ENCODE measurements at regions not wholly inside any gene's neighbourhood (a gene's known extent, or its start where the extent isn't known, plus 50 kb on each side); places are given as distances from the start of the nearest gene placed in this dataset.
A peak's percentile ranks its signal among the peaks of the same experiment; 100 is the strongest.
"Not testable (repeated sequence)": the region's sequence is repeated elsewhere in the genome, so short reads cannot be mapped to it uniquely, and the experiment has no call there.

DNA sequence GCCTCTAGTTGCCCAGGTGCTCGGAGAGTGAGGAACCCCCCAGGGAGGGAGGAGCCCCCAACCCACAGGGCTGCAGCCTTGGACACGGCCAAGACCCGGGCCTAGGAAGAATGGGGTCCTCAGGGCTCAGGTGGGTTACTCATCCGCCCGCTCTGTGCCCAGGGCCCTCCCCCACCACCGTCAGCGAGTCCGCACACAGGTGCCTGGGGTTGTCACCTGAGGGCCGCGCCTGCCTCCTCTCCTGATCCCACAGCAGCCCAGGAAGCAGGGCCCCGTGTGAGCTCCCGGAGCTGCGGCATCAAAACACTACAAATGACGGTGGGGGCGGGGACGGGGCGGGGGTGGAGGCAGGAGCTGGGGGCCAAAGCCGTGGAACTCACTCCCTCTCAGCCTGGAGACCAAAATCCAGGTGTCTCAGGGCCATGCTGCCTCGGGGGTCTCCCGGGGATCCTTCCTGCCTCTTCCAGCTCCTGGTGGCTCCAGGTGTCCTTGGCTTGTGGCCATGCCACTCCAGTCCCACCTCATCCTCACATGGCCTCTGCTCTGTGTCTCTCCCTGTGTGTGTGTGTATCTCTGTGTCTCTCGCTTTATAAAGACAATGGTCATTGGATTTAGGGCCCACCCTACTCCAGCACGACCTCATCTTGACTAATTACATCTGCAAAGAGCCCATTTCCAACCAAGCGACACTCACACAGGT, 172.7 kb downstream of the NPIPB11 start:
- not testable (repeated sequence) for DNase-seq

DNA sequence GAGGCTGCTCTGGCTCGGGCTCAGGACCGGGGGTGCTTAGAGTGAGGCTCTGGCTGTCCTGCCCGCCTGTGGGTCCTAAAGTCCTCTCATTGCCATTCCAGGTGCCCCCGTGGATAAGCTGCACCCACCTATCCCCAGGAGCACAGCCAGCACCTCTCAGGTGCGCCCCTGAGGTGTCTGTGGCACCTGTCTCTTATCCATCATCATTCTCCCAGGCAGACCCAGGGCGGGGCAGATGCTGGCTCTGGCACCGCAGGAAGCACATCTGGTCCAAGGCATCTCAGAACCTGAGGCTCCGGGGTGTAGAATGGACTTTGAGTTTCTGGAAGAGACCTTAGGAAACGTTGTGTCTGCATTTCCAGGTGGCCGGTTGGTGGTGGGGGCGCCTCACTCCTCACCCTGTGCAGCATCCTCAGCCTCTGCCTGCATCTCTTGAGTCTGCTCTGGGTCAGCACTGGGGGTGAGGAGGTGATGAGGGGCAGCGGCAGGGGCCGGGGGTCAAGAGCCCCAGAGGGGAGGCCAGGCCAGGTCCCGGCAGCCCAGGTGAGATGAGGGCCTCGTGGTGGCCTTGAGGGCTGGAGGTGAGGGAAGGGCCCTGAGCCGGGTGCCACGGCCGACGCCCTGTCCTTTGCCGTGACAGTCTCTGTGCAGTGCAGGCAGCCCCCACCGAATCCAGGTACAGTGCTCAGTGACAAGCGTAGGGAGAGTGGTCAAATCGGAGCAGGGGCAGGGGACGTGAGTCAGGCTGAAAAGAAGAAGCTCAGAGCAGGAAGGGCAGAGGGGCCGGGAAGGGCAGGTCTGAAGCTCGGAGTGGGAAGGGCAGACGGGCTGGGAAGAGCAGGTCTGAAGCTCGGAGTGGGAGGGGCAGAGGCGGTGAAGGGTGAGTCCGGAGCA, 173.5 kb downstream of the NPIPB11 start:
- no peak for DNase-seq

DNA sequence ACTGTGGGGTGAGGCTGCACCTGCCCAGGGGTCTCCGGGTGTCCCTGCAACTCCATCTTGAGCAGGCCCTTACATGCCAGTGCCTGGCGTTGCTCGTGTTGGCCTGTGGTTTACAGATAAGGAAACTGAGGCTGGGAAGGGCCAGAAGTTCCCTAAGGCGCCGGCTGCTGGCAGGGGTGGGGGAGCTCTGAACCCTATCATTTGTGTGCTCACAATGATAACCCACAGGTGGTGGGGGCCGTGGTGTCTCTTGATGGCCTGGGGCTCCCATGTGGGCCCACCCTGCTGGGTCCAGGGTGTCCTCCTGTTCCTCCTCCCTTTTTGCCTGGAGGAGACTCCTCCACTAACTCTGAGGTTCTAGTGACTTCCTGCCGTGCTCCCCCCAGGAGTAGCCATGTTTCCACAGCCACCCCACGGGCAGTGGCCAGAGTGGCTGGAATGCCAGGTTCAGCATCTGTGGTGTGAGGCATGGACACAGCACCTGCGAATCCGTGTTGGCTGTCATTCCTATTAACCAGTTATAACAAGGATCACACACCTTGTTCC, 174.3 kb downstream of the NPIPB11 start:
- not testable (repeated sequence) for DNase-seq

DNA sequence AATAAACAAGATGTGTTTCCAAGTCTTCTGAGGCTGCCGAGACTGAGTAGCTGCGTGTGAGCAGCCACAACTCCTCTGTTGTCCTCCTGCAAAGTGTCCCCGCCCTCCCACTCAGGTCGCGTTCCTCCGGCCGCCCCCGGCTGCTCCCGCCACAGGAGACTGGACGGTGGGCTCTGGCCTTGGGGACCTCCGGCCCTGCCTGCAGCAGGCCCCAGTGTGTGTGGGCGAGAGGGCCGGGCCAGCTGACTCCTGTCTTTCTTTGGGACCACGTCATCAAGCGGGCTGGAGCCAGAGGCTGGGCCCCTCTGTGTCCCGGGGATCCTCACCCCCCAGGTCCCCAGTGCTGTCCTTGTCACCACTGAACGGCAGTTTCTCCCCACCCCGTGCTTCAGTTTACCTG, 175.3 kb downstream of the NPIPB11 start:
- no peak for DNase-seq

DNA sequence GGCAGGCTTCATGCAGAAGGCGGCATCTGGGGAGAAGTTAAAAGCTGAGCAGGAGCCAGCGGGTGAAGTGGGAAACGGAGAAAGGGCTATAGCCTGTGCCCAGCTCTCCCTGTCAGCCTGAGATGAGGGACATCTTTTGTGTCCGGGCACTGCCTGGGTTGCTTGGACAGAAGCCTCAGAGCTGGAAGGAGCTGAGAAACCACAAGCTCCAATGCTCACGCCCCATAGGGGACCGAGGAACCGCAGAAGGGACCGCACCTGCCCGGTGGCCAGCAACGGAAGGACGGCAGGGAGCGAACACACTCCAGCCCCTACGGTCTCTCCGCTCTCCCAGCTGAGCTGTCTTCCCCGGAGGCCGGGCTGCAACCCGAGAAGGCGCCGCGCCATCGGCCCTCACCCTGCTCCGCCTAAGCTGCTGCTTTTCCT, 175.8 kb downstream of the NPIPB11 start:
- no peak for DNase-seq

DNA sequence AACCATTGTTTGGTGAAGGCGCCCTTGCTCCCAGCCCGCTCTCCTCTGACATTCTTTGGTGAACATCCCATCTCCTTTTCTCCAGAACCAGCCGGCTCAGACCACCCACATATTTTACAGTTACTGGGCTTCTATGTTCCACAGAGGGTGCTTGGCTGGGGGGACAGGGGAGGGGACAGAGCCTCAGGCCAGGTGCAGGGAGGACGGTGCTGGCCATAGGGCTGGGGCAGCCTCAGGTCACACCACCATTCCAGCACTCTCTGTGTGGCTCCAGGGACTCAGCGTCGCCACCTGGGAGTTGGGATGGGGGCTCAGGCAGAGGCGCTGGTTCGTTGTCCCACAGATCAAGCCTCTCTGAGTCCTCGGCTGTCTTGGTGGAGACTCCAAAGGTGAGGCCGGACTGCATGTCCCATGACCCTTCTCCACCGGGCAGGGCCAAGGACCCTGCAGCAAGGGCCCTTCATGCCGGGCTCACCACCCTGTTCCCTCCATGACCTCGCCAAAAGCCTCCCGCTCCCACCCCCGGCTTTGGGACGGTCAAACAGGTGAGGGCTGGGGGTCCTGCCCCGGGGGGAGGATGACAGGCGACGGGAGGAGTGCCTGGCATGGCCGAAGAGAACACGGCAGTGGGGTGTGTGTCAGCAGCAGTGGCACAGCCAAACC, 176.4 kb downstream of the NPIPB11 start:
- DNase-seq, result not testable (repeated sequence)

DNA sequence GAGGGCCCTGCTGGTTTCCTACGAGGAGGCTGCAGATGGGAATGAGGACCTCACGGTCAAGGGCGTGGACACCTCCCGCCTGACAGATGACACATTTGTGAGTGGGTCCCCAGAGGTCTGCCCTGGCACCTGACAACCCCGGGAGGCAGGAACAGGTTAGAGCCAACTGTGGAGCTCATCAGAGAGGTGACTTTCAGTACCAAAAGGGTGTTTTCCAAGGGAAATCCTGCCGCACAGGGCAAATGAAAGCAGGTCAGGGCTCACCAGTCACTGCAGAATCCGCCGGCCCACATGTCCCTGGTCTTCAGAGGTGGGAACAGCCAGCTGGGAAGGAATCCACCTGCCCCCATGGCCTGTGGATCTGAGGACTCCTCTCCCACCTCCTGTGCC, 176.9 kb downstream of the NPIPB11 start:
- not testable (repeated sequence) for DNase-seq

DNA sequence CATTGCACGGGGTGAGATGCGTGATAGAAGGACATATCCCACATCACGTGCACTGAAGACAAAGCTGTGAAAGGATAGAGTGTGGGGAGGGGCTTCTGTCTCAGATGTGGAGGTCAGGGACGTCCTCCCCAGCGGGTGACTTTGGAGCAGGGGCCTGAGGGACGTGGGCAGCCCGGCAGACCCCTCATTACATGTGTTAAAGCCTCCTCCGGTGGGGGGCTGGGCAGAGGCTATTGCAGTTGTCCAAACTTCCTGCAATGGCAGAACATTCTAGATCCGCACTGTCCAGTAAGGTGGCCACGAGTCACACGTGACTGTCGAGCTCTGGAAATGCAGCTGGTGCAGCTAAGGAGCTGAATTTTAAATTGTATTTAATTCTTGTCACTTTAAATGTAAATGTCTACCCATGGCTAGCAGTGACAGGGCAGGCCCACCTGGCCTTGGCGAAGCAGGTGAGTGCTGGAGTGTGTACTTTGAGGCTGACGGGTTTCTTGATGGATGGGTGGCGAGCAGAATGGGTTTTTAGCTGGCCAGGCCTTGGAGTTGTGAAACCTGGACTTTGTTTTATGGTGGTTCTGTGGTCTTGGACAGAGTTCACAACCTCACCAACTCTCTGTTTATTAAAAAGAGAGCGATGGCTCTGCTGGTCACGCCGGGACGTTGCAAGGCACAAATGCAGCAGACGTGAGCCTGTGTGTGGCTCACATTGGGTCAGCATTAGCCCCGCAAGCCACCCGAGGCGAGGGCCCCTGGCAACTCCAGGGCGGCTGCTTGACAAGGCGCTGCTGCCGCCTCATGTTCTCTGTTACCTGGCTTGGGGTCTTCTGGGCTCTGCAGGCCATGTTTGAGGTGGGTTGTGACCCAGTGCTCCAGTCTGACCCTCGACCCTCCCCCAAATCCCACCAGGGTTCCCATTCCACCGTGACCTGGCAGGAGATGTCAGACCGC, 177.6 kb downstream of the NPIPB11 start:
- not testable (repeated sequence) for DNase-seq

DNA sequence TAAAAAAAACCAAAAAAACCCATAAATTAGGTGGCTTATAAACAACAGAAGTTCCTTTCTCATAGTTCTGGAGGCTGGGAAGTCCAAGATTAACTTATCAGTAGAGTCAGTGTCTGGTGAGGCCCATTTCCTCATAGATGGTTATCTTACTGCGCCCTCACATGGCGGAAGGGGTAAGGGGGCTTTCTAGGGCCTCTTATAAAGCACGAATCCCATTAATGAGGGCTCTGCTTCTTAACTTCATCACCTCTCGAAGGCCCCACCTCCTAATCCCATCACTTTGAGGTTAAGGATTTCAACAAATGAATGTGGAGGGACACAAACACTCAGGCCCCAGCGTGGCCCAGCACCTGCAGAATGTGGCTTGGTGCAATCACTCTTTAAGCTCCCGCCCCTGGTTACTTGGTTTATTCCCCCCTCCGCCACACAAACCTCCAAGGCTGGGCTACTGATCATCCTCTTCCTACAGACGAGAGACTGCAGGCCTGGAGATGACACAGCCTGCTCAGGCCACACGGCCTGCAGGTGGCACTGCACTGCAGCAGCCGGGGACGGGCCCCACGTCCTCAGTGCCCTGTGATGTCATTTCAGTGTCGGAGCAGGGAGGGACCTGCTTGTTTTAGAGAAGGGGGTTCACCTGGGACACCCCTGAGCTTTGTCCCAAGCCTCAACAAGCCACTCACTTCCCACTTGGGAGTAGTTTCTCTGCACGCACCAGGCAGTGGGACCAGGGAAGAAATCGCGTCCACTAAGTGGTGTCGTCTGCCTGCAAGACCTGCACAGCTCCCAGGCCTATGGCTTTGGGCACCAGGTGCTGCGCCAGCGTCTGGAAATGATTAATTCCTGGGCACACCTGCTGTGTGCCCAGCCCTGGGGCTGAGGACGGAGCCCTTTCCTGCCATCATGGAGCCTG, 178.5 kb downstream of the NPIPB11 start:
- peak; percentile 13 to 50 (median 30) for DNase-seq

DNA sequence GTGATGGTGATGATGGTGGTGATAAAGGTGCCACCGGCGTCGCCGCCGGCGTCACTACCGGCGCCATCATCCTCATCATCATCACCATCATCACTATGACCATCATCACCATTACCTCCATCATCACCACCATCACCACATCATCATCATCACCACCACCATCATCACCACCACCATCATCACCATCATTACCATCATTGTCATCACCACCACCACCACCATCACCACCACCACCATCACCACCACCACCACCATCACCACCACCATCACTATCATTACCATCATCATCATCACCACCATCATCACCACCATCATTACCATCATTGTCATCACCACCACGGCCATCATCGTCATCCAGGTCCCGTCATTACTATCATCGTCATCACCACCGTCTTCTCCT, 179.7 kb downstream of the NPIPB11 start:
- DNase-seq, result no peak

DNA sequence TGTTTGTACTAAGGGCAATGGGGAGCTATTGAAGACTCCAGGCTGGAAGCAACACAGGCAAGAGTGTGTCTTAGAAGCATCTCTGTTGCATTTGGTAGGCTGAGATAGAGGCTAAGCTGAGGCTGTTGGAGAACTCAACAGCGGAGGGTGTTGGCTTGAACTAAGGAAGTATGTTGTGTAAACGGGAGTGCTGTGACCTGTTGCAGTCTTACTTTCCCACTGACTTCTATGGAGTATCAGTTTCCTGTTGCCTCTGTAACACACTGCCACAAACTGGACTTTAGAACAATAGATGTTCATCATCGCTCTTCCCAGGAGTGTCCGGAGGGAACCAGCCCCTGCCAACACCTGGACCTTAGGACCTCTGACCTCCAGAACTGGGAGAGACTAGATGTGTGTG, 181.8 kb downstream of the NPIPB11 start:
- not testable (repeated sequence) for DNase-seq

DNA sequence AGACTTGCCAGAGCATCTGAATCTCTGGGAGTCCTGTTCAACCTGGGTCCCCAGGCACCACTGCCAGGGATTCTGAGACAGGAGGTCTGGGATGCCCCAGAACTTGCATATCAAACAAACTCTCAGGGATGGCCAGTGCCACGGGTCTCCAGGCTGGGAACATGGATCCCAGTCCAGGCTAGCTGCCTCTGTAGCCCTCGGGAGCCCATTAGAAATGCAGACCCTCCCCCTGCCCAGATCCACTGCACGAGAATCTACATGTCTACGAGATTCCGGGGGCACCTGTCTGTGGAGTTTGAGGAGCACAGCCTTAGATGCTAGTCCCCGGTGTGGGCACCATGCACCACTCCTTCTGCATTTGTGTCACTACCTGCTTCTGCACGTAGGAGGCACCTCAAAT, 183.9 kb downstream of the NPIPB11 start:
- not testable (repeated sequence) for DNase-seq

DNA sequence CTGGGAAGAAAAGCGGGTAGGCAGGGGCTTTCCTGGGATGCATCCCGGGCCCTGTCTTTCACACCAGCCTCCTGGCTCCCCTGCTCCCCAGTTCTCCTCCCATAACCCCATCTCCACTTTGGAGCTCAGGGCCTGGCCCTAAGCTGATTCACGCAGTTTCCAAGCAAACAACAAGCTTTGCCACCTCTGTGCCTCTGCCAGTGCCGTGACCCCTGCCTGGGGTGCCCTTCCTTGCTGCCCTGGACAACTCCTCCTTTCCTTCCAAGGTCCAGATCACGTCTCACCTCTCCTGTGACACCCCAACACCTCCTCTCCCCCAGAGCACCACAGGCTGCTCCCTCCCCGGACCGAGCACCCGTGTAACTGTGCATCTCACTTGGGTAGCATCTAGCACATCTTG, 184.5 kb downstream of the NPIPB11 start:
- not testable (repeated sequence) for DNase-seq

DNA sequence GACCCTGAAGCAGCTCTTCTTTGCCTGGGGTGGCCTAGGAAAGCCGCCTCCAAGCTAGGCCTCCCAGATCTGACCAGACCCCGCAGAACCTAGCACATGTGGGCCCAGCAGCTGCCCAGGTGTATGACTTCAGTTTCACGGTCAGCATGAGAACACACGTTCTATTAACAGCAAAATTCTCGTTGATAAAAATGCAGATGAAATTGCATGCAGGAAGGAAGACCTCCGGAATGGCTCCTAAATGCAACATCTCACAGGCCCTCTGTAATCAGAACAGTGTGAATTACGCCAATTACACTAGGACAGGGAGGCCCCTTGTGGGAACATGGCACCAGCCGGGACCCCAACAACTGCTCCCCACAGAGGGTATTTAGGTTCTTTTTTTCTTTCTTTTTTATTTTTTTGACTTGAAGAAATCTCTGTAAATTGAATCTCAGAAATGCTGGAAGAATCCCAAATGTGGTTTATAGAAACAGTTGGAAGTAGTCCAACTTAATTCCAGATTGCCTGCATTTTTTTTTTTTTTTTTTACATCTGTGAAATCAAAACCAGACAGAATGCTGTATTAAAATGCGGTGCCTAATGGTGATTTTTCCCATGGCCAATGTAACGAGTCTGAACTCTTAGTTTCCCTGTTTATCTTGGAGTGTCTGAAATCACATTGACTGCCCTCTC, 185.1 kb downstream of the NPIPB11 start:
- not testable (repeated sequence) for DNase-seq

DNA sequence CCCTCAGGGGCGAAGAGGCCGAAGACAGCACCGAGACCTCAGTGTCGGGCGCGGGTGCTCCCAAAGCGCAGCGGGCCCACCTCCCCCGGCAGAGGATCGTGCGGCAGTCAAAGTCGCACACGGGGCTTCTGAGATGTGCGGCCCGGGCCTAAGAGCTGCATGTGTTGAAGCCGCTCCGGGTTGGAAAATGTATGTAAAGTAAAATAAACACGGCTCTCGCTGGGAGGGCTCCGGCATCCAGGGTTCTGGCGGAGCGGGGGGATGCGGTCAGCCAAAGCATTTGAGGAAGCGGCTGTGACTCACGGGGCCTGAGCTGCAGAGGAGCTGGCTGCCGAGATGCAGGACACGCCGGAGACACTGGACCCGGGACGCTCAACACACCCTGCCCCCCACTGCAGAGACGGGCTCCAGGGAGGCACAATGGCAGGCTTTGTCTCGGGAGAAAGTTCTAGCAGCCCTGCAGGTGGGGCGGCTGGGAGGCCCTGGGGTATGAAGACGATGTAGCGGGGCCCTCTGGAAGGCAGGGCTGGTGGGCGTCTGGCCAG, 185.8 kb downstream of the NPIPB11 start:
- not testable (repeated sequence) for DNase-seq

DNA sequence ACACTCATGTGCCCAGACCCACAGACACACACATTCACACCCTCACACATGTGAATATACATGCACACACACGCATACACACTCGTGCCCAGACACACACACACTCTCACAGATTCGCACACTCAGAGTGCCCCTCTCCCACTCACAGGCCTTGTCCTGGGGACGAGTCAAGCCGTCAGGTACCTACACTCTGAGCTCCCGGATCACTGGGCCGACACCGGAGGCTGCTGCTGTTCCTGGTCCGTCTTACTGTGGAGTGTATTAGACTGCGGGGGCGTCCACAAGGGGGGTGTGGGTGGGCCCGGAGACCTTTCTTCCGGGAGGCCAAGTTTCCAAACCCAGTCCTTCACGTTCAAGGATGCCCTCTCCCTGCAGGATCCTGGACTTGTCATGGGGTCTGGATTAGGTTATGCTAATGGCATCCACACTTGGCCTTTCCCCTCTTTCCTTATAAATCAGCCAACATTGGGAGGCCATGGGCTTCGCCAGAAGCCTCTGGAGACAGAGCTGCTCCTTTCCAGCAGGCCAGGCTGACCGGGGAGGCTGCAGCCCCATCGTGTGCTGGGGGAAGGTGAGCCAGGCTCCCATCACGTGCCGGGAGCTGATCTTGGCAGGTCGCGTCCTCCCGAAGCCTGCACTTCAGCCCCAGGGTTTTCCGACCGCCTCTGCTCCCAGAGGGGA, 186.4 kb downstream of the NPIPB11 start:
- DNase-seq, result not testable (repeated sequence)

DNA sequence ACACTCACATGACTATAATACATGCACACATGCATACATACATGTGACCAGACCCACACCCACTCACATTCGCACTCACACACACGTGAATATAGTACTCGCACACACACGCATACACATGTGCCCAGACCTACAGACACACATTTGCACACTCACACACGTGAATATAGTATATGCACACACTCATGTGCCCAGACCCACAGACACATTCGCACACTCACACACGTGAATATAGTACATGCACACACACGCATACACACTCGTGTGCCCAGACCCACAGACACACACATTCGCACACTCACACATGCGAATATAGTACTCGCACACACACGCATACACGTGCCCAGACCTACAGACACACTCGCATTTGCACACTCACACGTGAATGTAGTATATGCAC, 186.9 kb downstream of the NPIPB11 start:
- not testable (repeated sequence) for DNase-seq

DNA sequence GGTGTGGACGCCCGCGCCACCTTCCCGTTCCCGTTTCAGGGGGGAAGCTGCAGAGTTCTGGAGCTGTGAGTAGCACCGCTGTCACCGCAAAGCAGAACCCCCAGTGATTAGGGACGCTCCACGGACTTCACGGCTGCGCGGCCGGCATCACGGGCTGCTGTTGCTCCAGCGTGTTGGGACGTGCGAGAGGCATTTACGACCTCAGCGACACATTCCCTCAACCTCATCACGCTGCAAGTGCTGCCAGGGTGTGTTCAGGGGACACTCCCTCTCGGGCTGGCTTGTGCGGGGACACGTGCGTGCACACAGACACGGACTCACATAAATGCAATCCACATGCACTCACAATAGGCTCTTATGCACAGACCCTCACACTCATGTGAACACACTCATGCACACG, 187.9 kb downstream of the NPIPB11 start:
- DNase-seq, result not testable (repeated sequence)

DNA sequence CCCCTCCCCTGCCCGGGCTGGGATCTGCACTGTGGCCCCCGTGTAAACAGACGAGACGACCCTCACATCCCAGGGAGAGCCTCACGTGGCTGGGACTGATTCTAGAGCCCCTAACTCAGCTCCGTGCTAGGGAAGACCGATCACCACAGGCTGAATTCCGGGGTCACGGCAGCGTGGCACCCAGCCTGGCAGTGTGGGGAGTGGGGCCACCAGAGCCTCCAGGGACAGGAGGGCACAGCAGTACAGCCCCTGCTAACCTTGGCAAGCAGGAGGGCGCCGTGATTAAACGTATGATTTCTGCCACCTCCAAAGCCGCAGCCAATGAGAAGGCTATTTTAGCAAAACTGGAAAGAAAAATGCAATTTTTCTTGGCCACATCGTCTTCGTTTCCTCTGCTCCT, 188.3 kb downstream of the NPIPB11 start:
- not testable (repeated sequence) for DNase-seq

Data from stimulated activated naive CD4-positive, alpha-beta T cell (primary cell).